ENCODE measurements at regions not wholly inside any gene's neighbourhood (a gene's known extent, or its start where the extent isn't known, plus 50 kb on each side); places are given as distances from the start of the nearest gene placed in this dataset.

- no peak for DNase-seq
- Histone ChIP-seq H3K27me3 (no peaks in the 10 kb centered on the region), H3K36me3 (no peaks in the 10 kb centered on the region), H3K9me3 (no peaks in the 10 kb centered on the region), H3K4me3 (no peak overlapping the region), H3K27ac (no peak overlapping the region), H3K4me1 (no peaks in the 10 kb centered on the region)
- intact Hi-C loops (cut with DNase I) = no loop called here
- TF ChIP-seq CTCF (IDR thresholded peaks at IDR 0.05) = no peak
- no peak for ATAC-seq
Measured at GRCh38 chr11:22458161-22458560, 120.0 kb downstream of the SLC17A6 start.

- Histone ChIP-seq H3K27me3 (no peaks in the 10 kb centered on the region), H3K4me3 (no peak overlapping the region), H3K27ac (no peak overlapping the region), H3K4me1 (no peaks in the 10 kb centered on the region), H3K36me3 (no peaks in the 10 kb centered on the region), H3K9me3 (no peaks in the 10 kb centered on the region)
- no peak for TF ChIP-seq CTCF (IDR thresholded peaks at IDR 0.05)
- peak; percentile 59 for ATAC-seq
- intact Hi-C loops (cut with DNase I) = no loop called here
- no peak for DNase-seq
Measured at GRCh38 chr11:22456993-22457762, 119.0 kb downstream of the SLC17A6 start.

GRCh38 chr11:22454461-22455090 lies 116.4 kb downstream of the SLC17A6 start:
- no peaks in the 10 kb centered on the region for H3K4me1 ChIP-seq
- no peaks in the 10 kb centered on the region for H3K36me3 ChIP-seq
- no peak overlapping the region for H3K27ac ChIP-seq
- no peak overlapping the region for H3K4me3 ChIP-seq
- TF ChIP-seq CTCF (IDR thresholded peaks at IDR 0.05) = no peak
- ATAC-seq (no peak), DNase-seq (no peak)
- no peaks in the 10 kb centered on the region for H3K27me3 ChIP-seq
- H3K9me3 ChIP-seq = no peaks in the 10 kb centered on the region
- intact Hi-C loops (cut with DNase I) = no loop called here

GRCh38 chr11:22449441-22449840 lies 111.3 kb downstream of the SLC17A6 start:
- Histone ChIP-seq H3K27ac (no peak overlapping the region), H3K4me3 (no peak overlapping the region), H3K4me1 (no peaks in the 10 kb centered on the region), H3K9me3 (no peaks in the 10 kb centered on the region), H3K36me3 (no peaks in the 10 kb centered on the region), H3K27me3 (no peaks in the 10 kb centered on the region)
- DNase-seq = no peak
- ATAC-seq = no peak
- no peak for TF ChIP-seq CTCF (IDR thresholded peaks at IDR 0.05)
- intact Hi-C loops (cut with DNase I) = no loop called here

GRCh38 chr11:22444076-22444475 lies 105.9 kb downstream of the SLC17A6 start:
- Histone ChIP-seq H3K27me3 (no peaks in the 10 kb centered on the region), H3K4me1 (no peaks in the 10 kb centered on the region), H3K4me3 (no peak overlapping the region), H3K36me3 (no peaks in the 10 kb centered on the region), H3K27ac (no peak overlapping the region), H3K9me3 (no peaks in the 10 kb centered on the region)
- ATAC-seq (no peak), DNase-seq (no peak)
- TF ChIP-seq CTCF (IDR thresholded peaks at IDR 0.05) = no peak
- intact Hi-C loops (cut with DNase I) = no loop called here

Measured in upper lobe of right lung (tissue), 1 donor.